ENCODE measurements at regions not wholly inside any gene's neighbourhood (a gene's known extent, or its start where the extent isn't known, plus 50 kb on each side); places are given as distances from the start of the nearest gene placed in this dataset.

GRCh38 chr17:5899496-5900195 lies 170.5 kb upstream of the WSCD1 start:
- TF ChIP-seq, protein P1, sequence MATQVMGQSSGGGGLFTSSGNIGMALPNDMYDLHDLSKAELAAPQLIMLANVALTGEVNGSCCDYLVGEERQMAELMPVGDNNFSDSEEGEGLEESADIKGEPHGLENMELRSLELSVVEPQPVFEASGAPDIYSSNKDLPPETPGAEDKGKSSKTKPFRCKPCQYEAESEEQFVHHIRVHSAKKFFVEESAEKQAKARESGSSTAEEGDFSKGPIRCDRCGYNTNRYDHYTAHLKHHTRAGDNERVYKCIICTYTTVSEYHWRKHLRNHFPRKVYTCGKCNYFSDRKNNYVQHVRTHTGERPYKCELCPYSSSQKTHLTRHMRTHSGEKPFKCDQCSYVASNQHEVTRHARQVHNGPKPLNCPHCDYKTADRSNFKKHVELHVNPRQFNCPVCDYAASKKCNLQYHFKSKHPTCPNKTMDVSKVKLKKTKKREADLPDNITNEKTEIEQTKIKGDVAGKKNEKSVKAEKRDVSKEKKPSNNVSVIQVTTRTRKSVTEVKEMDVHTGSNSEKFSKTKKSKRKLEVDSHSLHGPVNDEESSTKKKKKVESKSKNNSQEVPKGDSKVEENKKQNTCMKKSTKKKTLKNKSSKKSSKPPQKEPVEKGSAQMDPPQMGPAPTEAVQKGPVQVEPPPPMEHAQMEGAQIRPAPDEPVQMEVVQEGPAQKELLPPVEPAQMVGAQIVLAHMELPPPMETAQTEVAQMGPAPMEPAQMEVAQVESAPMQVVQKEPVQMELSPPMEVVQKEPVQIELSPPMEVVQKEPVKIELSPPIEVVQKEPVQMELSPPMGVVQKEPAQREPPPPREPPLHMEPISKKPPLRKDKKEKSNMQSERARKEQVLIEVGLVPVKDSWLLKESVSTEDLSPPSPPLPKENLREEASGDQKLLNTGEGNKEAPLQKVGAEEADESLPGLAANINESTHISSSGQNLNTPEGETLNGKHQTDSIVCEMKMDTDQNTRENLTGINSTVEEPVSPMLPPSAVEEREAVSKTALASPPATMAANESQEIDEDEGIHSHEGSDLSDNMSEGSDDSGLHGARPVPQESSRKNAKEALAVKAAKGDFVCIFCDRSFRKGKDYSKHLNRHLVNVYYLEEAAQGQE (IDR thresholded peaks at IDR 0.05), result no peak
- TF ChIP-seq RXRA (IDR thresholded peaks at IDR 0.05) (no peak), JUND (IDR thresholded peaks at IDR 0.05) (no peak), FOXA1 (IDR thresholded peaks at IDR 0.05) (no peak), YY1 (IDR thresholded peaks at IDR 0.05) (no peak), MAX (IDR thresholded peaks at IDR 0.05) (no peak)
- TF ChIP-seq, protein P2, sequence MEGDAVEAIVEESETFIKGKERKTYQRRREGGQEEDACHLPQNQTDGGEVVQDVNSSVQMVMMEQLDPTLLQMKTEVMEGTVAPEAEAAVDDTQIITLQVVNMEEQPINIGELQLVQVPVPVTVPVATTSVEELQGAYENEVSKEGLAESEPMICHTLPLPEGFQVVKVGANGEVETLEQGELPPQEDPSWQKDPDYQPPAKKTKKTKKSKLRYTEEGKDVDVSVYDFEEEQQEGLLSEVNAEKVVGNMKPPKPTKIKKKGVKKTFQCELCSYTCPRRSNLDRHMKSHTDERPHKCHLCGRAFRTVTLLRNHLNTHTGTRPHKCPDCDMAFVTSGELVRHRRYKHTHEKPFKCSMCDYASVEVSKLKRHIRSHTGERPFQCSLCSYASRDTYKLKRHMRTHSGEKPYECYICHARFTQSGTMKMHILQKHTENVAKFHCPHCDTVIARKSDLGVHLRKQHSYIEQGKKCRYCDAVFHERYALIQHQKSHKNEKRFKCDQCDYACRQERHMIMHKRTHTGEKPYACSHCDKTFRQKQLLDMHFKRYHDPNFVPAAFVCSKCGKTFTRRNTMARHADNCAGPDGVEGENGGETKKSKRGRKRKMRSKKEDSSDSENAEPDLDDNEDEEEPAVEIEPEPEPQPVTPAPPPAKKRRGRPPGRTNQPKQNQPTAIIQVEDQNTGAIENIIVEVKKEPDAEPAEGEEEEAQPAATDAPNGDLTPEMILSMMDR (IDR thresholded peaks at IDR 0.05; ENCODE audit: low read depth, low read length, missing input control), result no peak
- no peak for DNase-seq (ENCODE audit: low spot score)

DNA sequence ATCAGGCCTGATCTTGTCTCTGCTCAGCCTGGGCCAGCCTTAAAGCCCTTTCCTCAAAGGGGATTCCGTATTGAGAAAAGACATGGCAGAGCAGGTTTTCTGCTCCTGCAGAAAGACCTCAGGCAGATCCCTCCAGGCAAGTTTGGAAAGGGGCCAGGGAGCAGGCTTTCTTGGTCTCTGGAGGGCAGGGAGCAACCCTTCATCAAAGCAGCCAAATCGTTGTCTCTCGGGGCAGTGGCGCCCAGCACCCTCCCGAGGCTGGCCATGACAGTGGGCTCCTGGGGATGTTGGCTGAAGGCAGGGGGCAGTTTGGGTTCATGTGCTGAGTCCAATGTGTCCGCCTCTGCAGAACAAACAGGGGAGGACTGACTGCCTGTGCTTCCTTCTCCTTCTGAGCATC lies 168.4 kb upstream of the WSCD1 start:
- no peak for DNase-seq (ENCODE audit: low spot score)
- Histone ChIP-seq H3K4me3 (ENCODE audit: low read depth in 1 of 3, low read length in 3 of 3) (no peak overlapping the region), H3K9ac (ENCODE audit: low read depth in 1 of 2, low read length in 2 of 2) (no peak overlapping the region), H3K9me3 (ENCODE audit: control insufficient read depth in 4 of 4, low read length in 3 of 4) (peaks cover 0 to 12% (median under 1%) of the 10 kb centered on the region in 4 donors), H3K27me3 (ENCODE audit: control insufficient read depth in 4 of 4, insufficient read depth in 4 of 4, low read length in 3 of 4) (no peaks in the 10 kb centered on the region), H3K4me1 (ENCODE audit: control insufficient read depth in 4 of 4, insufficient read depth in 4 of 4, low read length in 3 of 4) (no peaks in the 10 kb centered on the region), H3K36me3 (ENCODE audit: control insufficient read depth in 4 of 4, insufficient read depth in 3 of 4, low read depth in 1 of 4, low read length in 3 of 4) (no peaks in the 10 kb centered on the region), H3K27ac (ENCODE audit: low read depth in 1 of 2, low read length in 2 of 2) (no peak overlapping the region)
- WGBS, result 71% methylated on average over 6 of the region's 6 CpGs
- no peak for TF ChIP-seq SP1 (IDR thresholded peaks at IDR 0.05)
- TF ChIP-seq JUND (IDR thresholded peaks at IDR 0.05), result no peak
- TF ChIP-seq RAD21 (IDR thresholded peaks at IDR 0.05), result no peak
- no peak for TF ChIP-seq RXRA (IDR thresholded peaks at IDR 0.05)
- TF ChIP-seq, protein P2 (IDR thresholded peaks at IDR 0.05; ENCODE audit: low read depth, low read length, missing input control), result no peak
- TF ChIP-seq, protein P1 (IDR thresholded peaks at IDR 0.05), result no peak
- no peak for TF ChIP-seq NR2F2 (IDR thresholded peaks at IDR 0.05)
- TF ChIP-seq, protein P3, sequence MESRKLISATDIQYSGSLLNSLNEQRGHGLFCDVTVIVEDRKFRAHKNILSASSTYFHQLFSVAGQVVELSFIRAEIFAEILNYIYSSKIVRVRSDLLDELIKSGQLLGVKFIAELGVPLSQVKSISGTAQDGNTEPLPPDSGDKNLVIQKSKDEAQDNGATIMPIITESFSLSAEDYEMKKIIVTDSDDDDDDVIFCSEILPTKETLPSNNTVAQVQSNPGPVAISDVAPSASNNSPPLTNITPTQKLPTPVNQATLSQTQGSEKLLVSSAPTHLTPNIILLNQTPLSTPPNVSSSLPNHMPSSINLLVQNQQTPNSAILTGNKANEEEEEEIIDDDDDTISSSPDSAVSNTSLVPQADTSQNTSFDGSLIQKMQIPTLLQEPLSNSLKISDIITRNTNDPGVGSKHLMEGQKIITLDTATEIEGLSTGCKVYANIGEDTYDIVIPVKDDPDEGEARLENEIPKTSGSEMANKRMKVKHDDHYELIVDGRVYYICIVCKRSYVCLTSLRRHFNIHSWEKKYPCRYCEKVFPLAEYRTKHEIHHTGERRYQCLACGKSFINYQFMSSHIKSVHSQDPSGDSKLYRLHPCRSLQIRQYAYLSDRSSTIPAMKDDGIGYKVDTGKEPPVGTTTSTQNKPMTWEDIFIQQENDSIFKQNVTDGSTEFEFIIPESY (IDR thresholded peaks at IDR 0.05), result no peak
- TF ChIP-seq GABPA (IDR thresholded peaks at IDR 0.05 in 1 of 2, conservative IDR thresholded peaks at IDR 0.05 in 1 of 2), result no peak
- no peak for TF ChIP-seq HNF4A (conservative IDR thresholded peaks at IDR 0.05)
- no peak for TF ChIP-seq FOXA1 (IDR thresholded peaks at IDR 0.05)
- TF ChIP-seq ATF3 (IDR thresholded peaks at IDR 0.05), result no peak
- TF ChIP-seq TAF1 (conservative IDR thresholded peaks at IDR 0.05), result no peak
- TF ChIP-seq EGR1 (IDR thresholded peaks at IDR 0.05; ENCODE audit: low read depth in 2 of 2), result no peak
- no peak for TF ChIP-seq YY1 (IDR thresholded peaks at IDR 0.05)
- TF ChIP-seq FOXA2 (IDR thresholded peaks at IDR 0.05), result no peak
- no peak for TF ChIP-seq HNF4G (IDR thresholded peaks at IDR 0.05)

More at GRCh38 chr17:5899496-5900195, 170.5 kb upstream of the WSCD1 start:
- H3K27me3 ChIP-seq (ENCODE audit: control insufficient read depth in 4 of 4, insufficient read depth in 4 of 4, low read length in 3 of 4), result no peaks in the 10 kb centered on the region
- peaks cover 0 to 11% (median under 1%) of the 10 kb centered on the region in 4 donors for H3K9me3 ChIP-seq (ENCODE audit: control insufficient read depth in 4 of 4, low read length in 3 of 4)
- H3K36me3 ChIP-seq (ENCODE audit: control insufficient read depth in 4 of 4, insufficient read depth in 3 of 4, low read depth in 1 of 4, low read length in 3 of 4), result no peaks in the 10 kb centered on the region
- 84% methylated on average over 12 of the region's 12 CpGs for WGBS
- H3K9ac ChIP-seq (ENCODE audit: low read depth in 1 of 2, low read length in 2 of 2), result no peak overlapping the region
- no peaks in the 10 kb centered on the region for H3K4me1 ChIP-seq (ENCODE audit: control insufficient read depth in 4 of 4, insufficient read depth in 4 of 4, low read length in 3 of 4)
- H3K4me3 ChIP-seq (ENCODE audit: low read depth in 1 of 3, low read length in 3 of 3), result no peak overlapping the region
- H3K27ac ChIP-seq (ENCODE audit: low read depth in 1 of 2, low read length in 2 of 2), result no peak overlapping the region
